Neural progenitor cell (in vitro differentiated cells): ENCODE measurements at regions not wholly inside any gene's neighbourhood (a gene's known extent, or its start where the extent isn't known, plus 50 kb on each side); places are given as distances from the start of the nearest gene placed in this dataset.

Experiments used
- EZH2phosphoT487 ChIP-seq: fragments of 200-600 bp; sonication (generic); IDR thresholded peaks from 2 replicates; pipeline ENCODE4 v1.6.1; 2017; ENCODE audit warnings: antibody characterized with exemption
- TF ChIP-seq, protein P1 (sequence below): fragments of 200-600 bp; sonication (generic); IDR thresholded peaks from 2 replicates; pipeline ENCODE4 v1.5.1; 2017; ENCODE audit warnings: antibody characterized with exemption, mild to moderate bottlenecking

DNA sequence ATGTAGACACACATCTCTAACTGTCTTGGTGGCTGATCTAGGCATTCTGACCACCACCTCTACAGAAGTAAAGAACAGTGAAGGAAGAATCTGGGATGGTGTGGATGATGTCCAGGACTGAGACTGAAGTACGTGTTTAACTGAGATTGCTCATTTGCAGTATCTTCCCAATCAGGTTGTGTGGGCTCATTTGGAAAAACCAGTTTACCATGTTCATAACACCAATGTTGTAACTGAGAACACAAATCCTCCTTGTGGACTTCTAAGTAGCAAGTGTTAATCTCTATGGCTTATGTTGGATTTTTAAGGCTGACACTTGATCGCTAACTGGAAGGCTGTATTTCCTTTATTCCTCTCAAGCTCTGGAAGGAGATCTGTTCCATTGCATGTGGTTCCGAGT is 144.7 kb downstream of the ZNF518B start:
- TF ChIP-seq, protein P1, sequence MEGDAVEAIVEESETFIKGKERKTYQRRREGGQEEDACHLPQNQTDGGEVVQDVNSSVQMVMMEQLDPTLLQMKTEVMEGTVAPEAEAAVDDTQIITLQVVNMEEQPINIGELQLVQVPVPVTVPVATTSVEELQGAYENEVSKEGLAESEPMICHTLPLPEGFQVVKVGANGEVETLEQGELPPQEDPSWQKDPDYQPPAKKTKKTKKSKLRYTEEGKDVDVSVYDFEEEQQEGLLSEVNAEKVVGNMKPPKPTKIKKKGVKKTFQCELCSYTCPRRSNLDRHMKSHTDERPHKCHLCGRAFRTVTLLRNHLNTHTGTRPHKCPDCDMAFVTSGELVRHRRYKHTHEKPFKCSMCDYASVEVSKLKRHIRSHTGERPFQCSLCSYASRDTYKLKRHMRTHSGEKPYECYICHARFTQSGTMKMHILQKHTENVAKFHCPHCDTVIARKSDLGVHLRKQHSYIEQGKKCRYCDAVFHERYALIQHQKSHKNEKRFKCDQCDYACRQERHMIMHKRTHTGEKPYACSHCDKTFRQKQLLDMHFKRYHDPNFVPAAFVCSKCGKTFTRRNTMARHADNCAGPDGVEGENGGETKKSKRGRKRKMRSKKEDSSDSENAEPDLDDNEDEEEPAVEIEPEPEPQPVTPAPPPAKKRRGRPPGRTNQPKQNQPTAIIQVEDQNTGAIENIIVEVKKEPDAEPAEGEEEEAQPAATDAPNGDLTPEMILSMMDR, result no peak
- TF ChIP-seq EZH2phosphoT487, result no peak
